GM12892 (cell line): ENCODE measurements at regions not wholly inside any gene's neighbourhood (a gene's known extent, or its start where the extent isn't known, plus 50 kb on each side); places are given as distances from the start of the nearest gene placed in this dataset.
A peak's percentile ranks its signal among the peaks of the same experiment; 100 is the strongest.

ENCODE experiments used
- DNase-seq: peaks from one replicate; pipeline ENCODE4 v3.0.0; 2011; ENCODE audit not compliant: insufficient read length
- FAIRE-seq: peaks from 2 replicates; lab custom pipeline; 2011; peaks lifted over from hg19 to GRCh38; lab: Jason Lieb, UNC
- POLR2A ChIP-seq: IDR thresholded peaks from 2 replicates; pipeline ENCODE4 v1.6.1; 2011; ENCODE audit warnings: low read depth, low read length, control low read depth
- POLR2AphosphoS5 ChIP-seq: IDR thresholded peaks from 2 replicates; pipeline ENCODE4 v1.6.1; 2011; ENCODE audit warnings: low read depth, low read length, control low read depth
- TAF1 ChIP-seq: IDR thresholded peaks from 2 replicates; pipeline ENCODE4 v1.6.1; 2011; ENCODE audit warnings: low read depth, mild to moderate bottlenecking, control low read depth, low read length, borderline replicate concordance

- TF ChIP-seq POLR2AphosphoS5 (no peak), TAF1 (no peak), POLR2A (no peak)
- FAIRE-seq (no peak), DNase-seq (no peak)
Observed at GRCh38 chrX:58051346-58051745, 141.1 kb upstream of the ZXDA start.

- FAIRE-seq: no peak
- no peak for DNase-seq
- TF ChIP-seq POLR2AphosphoS5 (no peak), POLR2A (no peak), TAF1 (no peak)
Observed at GRCh38 chrX:58044130-58044529, 133.9 kb upstream of the ZXDA start.

- FAIRE-seq: no peak
- TF ChIP-seq TAF1 (no peak), POLR2A (no peak), POLR2AphosphoS5 (no peak)
- peak; percentile 0 for DNase-seq
Observed at GRCh38 chrX:58025979-58026378, 115.7 kb upstream of the ZXDA start.

GRCh38 chrX:57985951-57986350 is 75.7 kb upstream of the ZXDA start:
- no peak for FAIRE-seq

GRCh38 chrX:57984620-57985019 is 74.4 kb upstream of the ZXDA start:
- no peak for TF ChIP-seq TAF1
- TF ChIP-seq POLR2A: no peak
- TF ChIP-seq POLR2AphosphoS5: no peak
- FAIRE-seq (no peak), DNase-seq (no peak)

More at GRCh38 chrX:57985951-57986350, 75.7 kb upstream of the ZXDA start:
- TF ChIP-seq POLR2A (no peak), TAF1 (no peak)
- DNase-seq: no peak

- TF ChIP-seq POLR2A (no peak), POLR2AphosphoS5 (no peak), TAF1 (no peak)
- FAIRE-seq (no peak), DNase-seq (no peak)
Observed at GRCh38 chrX:57977992-57978391, 67.7 kb upstream of the ZXDA start.

- FAIRE-seq (no peak), DNase-seq (no peak)
- TF ChIP-seq TAF1 (no peak), POLR2A (no peak), POLR2AphosphoS5 (no peak)
Observed at GRCh38 chrX:57964975-57965374, 54.7 kb upstream of the ZXDA start.
